GM23338 (cell line): ENCODE measurements at regions not wholly inside any gene's neighbourhood (a gene's known extent, or its start where the extent isn't known, plus 50 kb on each side); places are given as distances from the start of the nearest gene placed in this dataset.

Experiments used
- ATAC-seq: fragments of 200-7000 bp; cut with Tn5 transposase; 3 replicates; pipeline ENCODE4 v1.9.1; 2020
- DNase-seq: peaks from one replicate; pipeline ENCODE4 v3.0.0-alpha.2; 2015; ENCODE audit warnings: low spot score
- H2AFZ ChIP-seq: fragments of 200-600 bp; sonication (generic); 2 replicates; pipeline ENCODE4 v1.8.0; 2016; ENCODE audit warnings: antibody characterized with exemption, mild to moderate bottlenecking, moderate library complexity
- H3F3A ChIP-seq: fragments of 200-600 bp; sonication (generic); replicated peaks from 2 replicates; pipeline ENCODE4 v1.8.0; 2017; ENCODE audit warnings: antibody characterized with exemption, mixed run types, low read depth
- H3K27ac ChIP-seq: fragments of 200-600 bp; sonication (generic); 2 replicates; pipeline ENCODE4 v1.6.1; 2016; ENCODE audit warnings: low read depth
- H3K27me3 ChIP-seq: fragments of 200-600 bp; sonication (generic); 2 replicates; pipeline ENCODE4 v1.8.0; 2016; ENCODE audit warnings: mild to moderate bottlenecking, mixed run types, moderate library complexity; ENCODE audit not compliant: insufficient read depth
- H3K36me3 ChIP-seq: fragments of 200-600 bp; sonication (generic); 2 replicates; pipeline ENCODE4 v1.8.0; 2016; ENCODE audit warnings: mild to moderate bottlenecking; ENCODE audit not compliant: insufficient read depth
- H3K4me1 ChIP-seq: fragments of 200-600 bp; sonication (generic); 2 replicates; pipeline ENCODE4 v1.8.0; 2016; ENCODE audit warnings: mild to moderate bottlenecking, moderate library complexity; ENCODE audit not compliant: insufficient read depth
- H3K4me2 ChIP-seq: fragments of 200-600 bp; sonication (generic); 2 replicates; pipeline ENCODE4 v1.7.1; 2017; ENCODE audit warnings: mixed run types
- H3K4me3 ChIP-seq: fragments of 200-600 bp; sonication (generic); 2 replicates; pipeline ENCODE4 v1.6.1; 2016; ENCODE audit warnings: mixed run types
- H3K79me2 ChIP-seq: fragments of 200-600 bp; sonication (generic); replicated peaks from 2 replicates; pipeline ENCODE4 v1.8.0; 2017; ENCODE audit warnings: mild to moderate bottlenecking; ENCODE audit not compliant: insufficient read depth
- H3K9me2 ChIP-seq: fragments of 200-600 bp; sonication (generic); 2 replicates; pipeline ENCODE4 v1.8.0; 2017; ENCODE audit not compliant: insufficient read depth
- H4K20me1 ChIP-seq: fragments of 200-600 bp; sonication (generic); replicated peaks from 2 replicates; pipeline ENCODE4 v1.8.0; 2017; ENCODE audit warnings: mild to moderate bottlenecking; ENCODE audit not compliant: insufficient read depth
- H3K27ac Mint-ChIP-seq: 2 replicates; pipeline ENCODE4 v1.8.0; 2020; ENCODE audit warnings: inconsistent platforms, mild to moderate bottlenecking, moderate library complexity, mixed read lengths
- H3K27me3 Mint-ChIP-seq: 3 replicates; pipeline ENCODE4 v1.8.0; 2022; ENCODE audit warnings: low read depth, mild to moderate bottlenecking, moderate library complexity, mixed read lengths, inconsistent platforms; ENCODE audit not compliant: insufficient read depth, poor library complexity
- H3K36me3 Mint-ChIP-seq: 3 replicates; pipeline ENCODE4 v1.8.0; 2021; ENCODE audit warnings: low read depth, mild to moderate bottlenecking, inconsistent platforms, moderate library complexity, mixed read lengths
- H3K4me1 Mint-ChIP-seq: 3 replicates; pipeline ENCODE4 v1.8.0; 2020; ENCODE audit warnings: mild to moderate bottlenecking, inconsistent platforms, mixed read lengths
- H3K4me3 Mint-ChIP-seq: 3 replicates; pipeline ENCODE4 v1.8.0; 2021; ENCODE audit warnings: moderate library complexity, mild to moderate bottlenecking, inconsistent platforms, mixed read lengths
- H3K9me3 Mint-ChIP-seq: 3 replicates; pipeline ENCODE4 v1.8.0; 2020; ENCODE audit warnings: moderate library complexity, mild to moderate bottlenecking, inconsistent platforms, mixed read lengths
- CREB1 ChIP-seq: fragments of 250-450 bp; sonication (Bioruptor Pico); IDR thresholded peaks from 2 replicates; pipeline ENCODE4 v1.5.0; 2020; ENCODE audit warnings: low read depth, mild to moderate bottlenecking, moderate library complexity
- EZH2phosphoT487 ChIP-seq: fragments of 200-600 bp; sonication (generic); IDR thresholded peaks from one replicate; pipeline ENCODE4 v1.8.1; 2018; ENCODE audit warnings: antibody characterized with exemption; ENCODE audit not compliant: unreplicated experiment
- JUNB ChIP-seq: IDR thresholded peaks from one replicate; pipeline ENCODE4 v1.6.1; 2016; ENCODE audit warnings: antibody characterized with exemption; ENCODE audit not compliant: unreplicated experiment
- NANOG ChIP-seq: IDR thresholded peaks from 2 replicates; pipeline ENCODE4 v1.6.1; 2016; ENCODE audit warnings: antibody characterized with exemption, borderline replicate concordance
- POLR2AphosphoS5 ChIP-seq: IDR thresholded peaks from 2 replicates; pipeline ENCODE4 v1.6.1; 2016; ENCODE audit warnings: antibody characterized with exemption, low read depth
- REST ChIP-seq: IDR thresholded peaks from one replicate; pipeline ENCODE4 v1.6.1; 2018; ENCODE audit warnings: antibody characterized with exemption; ENCODE audit not compliant: unreplicated experiment
- STAT1 ChIP-seq: IDR thresholded peaks from one replicate; pipeline ENCODE4 v1.6.1; 2016; ENCODE audit warnings: antibody characterized with exemption; ENCODE audit not compliant: unreplicated experiment
- ZNF114 ChIP-seq: fragments of 250-450 bp; sonication (Bioruptor Pico); IDR thresholded peaks from 2 replicates; pipeline ENCODE4 v1.5.0; 2020; ENCODE audit warnings: mild to moderate bottlenecking, moderate library complexity
- ZNF331 ChIP-seq: fragments of 250-450 bp; sonication (Bioruptor Pico); IDR thresholded peaks from 2 replicates; pipeline ENCODE4 v1.5.0; 2020; ENCODE audit warnings: low read depth, mild to moderate bottlenecking, moderate library complexity
- TF ChIP-seq, protein P1 (sequence below): IDR thresholded peaks from 2 replicates; pipeline ENCODE4 v1.6.1; 2016; ENCODE audit warnings: antibody characterized with exemption
- TF ChIP-seq, protein P2 (sequence below), 2 experiments: fragments of 200-600 bp in 1 of 2; sonication (generic) in 1 of 2; conservative IDR thresholded peaks; 2 replicates each; pipeline versions ENCODE4 v1.5.1 to v1.6.1; 2016 to 2017; ENCODE audit warnings: antibody characterized with exemption in 2 of 2, low read depth in 2 of 2, mild to moderate bottlenecking in 2 of 2, moderate library complexity in 1 of 2
- TF ChIP-seq, protein P3 (sequence below): fragments of 250-450 bp; sonication (Bioruptor Pico); IDR thresholded peaks from 2 replicates; pipeline ENCODE4 v1.5.0; 2020; ENCODE audit warnings: mild to moderate bottlenecking, moderate library complexity

GRCh38 chr11:42315846-42316245 lies 856.4 kb upstream of the LRRC4C start:
- H3K27ac ChIP-seq = no peak overlapping the region
- H3F3A ChIP-seq = no peaks in the 10 kb centered on the region
- Mint-ChIP-seq H3K9me3 (peaks cover 52% of the 10 kb centered on the region), H3K36me3 (peaks cover 6% of the 10 kb centered on the region; the same call in 2 of the 3 replicates), H3K27ac (no peak overlapping the region), H3K27me3 (peaks cover 2% of the 10 kb centered on the region), H3K4me1 (no peaks in the 10 kb centered on the region), H3K4me3 (no peak overlapping the region)
- no peak overlapping the region for H3K4me2 ChIP-seq
- H3K79me2 ChIP-seq = no peaks in the 10 kb centered on the region
- DNase-seq (no peak), ATAC-seq (no peak)
- no peaks in the 10 kb centered on the region for H3K4me1 ChIP-seq
- no peaks in the 10 kb centered on the region for H3K36me3 ChIP-seq
- no peak overlapping the region for H2AFZ ChIP-seq
- TF ChIP-seq POLR2AphosphoS5 (no peak), NANOG (no peak), CREB1 (CRISPR knock-in tag) (no peak), EZH2phosphoT487 (no peak), STAT1 (no peak), REST (no peak), JUNB (no peak), ZNF114 (CRISPR knock-in tag) (no peak), ZNF331 (CRISPR knock-in tag) (no peak)
- TF ChIP-seq, protein P1, sequence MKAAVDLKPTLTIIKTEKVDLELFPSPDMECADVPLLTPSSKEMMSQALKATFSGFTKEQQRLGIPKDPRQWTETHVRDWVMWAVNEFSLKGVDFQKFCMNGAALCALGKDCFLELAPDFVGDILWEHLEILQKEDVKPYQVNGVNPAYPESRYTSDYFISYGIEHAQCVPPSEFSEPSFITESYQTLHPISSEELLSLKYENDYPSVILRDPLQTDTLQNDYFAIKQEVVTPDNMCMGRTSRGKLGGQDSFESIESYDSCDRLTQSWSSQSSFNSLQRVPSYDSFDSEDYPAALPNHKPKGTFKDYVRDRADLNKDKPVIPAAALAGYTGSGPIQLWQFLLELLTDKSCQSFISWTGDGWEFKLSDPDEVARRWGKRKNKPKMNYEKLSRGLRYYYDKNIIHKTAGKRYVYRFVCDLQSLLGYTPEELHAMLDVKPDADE = no peak
- TF ChIP-seq, protein P2, sequence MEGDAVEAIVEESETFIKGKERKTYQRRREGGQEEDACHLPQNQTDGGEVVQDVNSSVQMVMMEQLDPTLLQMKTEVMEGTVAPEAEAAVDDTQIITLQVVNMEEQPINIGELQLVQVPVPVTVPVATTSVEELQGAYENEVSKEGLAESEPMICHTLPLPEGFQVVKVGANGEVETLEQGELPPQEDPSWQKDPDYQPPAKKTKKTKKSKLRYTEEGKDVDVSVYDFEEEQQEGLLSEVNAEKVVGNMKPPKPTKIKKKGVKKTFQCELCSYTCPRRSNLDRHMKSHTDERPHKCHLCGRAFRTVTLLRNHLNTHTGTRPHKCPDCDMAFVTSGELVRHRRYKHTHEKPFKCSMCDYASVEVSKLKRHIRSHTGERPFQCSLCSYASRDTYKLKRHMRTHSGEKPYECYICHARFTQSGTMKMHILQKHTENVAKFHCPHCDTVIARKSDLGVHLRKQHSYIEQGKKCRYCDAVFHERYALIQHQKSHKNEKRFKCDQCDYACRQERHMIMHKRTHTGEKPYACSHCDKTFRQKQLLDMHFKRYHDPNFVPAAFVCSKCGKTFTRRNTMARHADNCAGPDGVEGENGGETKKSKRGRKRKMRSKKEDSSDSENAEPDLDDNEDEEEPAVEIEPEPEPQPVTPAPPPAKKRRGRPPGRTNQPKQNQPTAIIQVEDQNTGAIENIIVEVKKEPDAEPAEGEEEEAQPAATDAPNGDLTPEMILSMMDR (conservative IDR thresholded peaks at IDR 0.05; ENCODE audit: low read depth in 2 of 2) = no peak
- TF ChIP-seq, protein P3, sequence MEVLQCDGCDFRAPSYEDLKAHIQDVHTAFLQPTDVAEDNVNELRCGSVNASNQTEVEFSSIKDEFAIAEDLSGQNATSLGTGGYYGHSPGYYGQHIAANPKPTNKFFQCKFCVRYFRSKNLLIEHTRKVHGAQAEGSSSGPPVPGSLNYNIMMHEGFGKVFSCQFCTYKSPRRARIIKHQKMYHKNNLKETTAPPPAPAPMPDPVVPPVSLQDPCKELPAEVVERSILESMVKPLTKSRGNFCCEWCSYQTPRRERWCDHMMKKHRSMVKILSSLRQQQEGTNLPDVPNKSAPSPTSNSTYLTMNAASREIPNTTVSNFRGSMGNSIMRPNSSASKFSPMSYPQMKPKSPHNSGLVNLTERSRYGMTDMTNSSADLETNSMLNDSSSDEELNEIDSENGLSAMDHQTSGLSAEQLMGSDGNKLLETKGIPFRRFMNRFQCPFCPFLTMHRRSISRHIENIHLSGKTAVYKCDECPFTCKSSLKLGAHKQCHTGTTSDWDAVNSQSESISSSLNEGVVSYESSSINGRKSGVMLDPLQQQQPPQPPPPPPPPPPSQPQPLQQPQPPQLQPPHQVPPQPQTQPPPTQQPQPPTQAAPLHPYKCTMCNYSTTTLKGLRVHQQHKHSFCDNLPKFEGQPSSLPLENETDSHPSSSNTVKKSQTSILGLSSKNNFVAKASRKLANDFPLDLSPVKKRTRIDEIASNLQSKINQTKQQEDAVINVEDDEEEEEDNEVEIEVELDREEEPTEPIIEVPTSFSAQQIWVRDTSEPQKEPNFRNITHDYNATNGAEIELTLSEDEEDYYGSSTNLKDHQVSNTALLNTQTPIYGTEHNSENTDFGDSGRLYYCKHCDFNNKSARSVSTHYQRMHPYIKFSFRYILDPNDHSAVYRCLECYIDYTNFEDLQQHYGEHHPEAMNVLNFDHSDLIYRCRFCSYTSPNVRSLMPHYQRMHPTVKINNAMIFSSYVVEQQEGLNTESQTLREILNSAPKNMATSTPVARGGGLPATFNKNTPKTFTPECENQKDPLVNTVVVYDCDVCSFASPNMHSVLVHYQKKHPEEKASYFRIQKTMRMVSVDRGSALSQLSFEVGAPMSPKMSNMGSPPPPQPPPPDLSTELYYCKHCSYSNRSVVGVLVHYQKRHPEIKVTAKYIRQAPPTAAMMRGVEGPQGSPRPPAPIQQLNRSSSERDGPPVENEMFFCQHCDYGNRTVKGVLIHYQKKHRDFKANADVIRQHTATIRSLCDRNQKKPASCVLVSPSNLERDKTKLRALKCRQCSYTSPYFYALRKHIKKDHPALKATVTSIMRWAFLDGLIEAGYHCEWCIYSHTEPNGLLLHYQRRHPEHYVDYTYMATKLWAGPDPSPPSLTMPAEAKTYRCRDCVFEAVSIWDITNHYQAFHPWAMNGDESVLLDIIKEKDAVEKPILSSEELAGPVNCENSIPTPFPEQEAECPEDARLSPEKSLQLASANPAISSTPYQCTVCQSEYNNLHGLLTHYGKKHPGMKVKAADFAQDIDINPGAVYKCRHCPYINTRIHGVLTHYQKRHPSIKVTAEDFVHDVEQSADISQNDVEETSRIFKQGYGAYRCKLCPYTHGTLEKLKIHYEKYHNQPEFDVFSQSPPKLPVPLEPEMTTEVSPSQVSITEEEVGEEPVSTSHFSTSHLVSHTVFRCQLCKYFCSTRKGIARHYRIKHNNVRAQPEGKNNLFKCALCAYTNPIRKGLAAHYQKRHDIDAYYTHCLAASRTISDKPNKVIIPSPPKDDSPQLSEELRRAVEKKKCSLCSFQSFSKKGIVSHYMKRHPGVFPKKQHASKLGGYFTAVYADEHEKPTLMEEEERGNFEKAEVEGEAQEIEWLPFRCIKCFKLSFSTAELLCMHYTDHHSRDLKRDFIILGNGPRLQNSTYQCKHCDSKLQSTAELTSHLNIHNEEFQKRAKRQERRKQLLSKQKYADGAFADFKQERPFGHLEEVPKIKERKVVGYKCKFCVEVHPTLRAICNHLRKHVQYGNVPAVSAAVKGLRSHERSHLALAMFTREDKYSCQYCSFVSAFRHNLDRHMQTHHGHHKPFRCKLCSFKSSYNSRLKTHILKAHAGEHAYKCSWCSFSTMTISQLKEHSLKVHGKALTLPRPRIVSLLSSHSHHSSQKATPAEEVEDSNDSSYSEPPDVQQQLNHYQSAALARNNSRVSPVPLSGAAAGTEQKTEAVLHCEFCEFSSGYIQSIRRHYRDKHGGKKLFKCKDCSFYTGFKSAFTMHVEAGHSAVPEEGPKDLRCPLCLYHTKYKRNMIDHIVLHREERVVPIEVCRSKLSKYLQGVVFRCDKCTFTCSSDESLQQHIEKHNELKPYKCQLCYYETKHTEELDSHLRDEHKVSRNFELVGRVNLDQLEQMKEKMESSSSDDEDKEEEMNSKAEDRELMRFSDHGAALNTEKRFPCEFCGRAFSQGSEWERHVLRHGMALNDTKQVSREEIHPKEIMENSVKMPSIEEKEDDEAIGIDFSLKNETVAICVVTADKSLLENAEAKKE (CRISPR knock-in tag) = no peak
- peaks cover 13% of the 10 kb centered on the region; the same call in 1 of the 2 replicates for H3K9me2 ChIP-seq
- H4K20me1 ChIP-seq = no peaks in the 10 kb centered on the region
- no peak overlapping the region for H3K4me3 ChIP-seq
- no peaks in the 10 kb centered on the region for H3K27me3 ChIP-seq
